ENCODE measurements at regions not wholly inside any gene's neighbourhood (a gene's known extent, or its start where the extent isn't known, plus 50 kb on each side); places are given as distances from the start of the nearest gene placed in this dataset.
"Not testable (repeated sequence)": the region's sequence is repeated elsewhere in the genome, so short reads cannot be mapped to it uniquely, and the experiment has no call there.

DNA sequence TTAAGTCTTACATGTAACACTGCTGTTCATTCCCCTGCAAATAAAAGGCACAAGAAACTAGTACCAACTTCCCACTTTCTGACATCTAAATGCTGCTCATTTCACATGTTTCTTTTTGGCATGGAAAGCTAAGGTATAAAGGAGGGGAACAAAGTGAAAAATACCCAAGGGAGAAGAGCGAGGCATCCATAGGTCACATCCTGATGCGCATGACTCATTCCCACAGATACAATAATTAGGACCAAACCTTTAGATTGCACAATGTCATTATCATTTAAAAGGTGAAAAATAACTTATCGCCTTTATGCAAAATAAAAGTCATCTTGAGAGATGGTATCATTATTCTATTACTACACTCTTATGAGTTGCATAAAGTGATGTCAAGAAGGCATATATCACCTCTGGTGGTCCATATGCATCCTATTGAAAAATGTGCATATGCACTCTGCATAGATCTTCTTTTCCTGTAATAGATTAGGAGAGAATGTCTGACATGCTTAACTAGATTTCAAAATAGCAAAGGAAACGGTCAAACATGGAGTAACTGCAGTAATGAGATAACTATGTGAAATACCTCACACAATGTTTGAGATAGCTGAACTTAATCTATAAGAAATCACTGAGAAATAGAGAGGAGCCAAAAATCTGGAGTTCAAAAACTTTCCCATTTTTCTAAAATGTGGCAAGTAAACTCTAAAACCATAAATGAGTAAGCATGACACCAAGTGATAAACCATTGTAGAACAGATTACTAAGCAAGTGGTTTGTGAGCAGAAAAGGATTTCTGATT is 382.5 kb upstream of the TMTC1 start:
- in situ Hi-C loops (cut with MboI; ENCODE audit: low sequenced_read_pairs) = no loop called here

- in situ Hi-C loops (cut with MboI; ENCODE audit: low sequenced_read_pairs) = no loop called here
Measured at GRCh38 chr12:30164382-30165318, 380.9 kb upstream of the TMTC1 start.

DNA sequence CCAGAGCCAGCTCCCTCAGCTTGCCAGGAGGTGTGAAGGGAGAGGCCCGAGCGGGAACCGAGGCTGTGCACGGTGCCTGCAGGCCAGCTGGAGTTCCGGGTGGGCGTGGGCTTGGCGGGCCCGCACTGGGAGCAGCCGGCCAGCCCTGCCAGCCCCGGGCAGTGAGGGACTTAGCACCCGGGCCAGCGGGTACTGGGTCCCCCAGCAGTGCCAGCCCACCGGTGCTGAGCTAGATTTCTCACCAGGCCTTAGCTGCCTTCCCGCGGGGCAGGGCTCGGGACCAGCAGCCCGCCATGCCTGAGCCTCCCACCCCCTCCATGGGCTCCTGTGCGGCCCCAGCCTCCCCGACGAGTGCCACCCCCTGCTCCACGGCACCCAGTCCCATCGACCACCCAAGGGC is 373.1 kb upstream of the TMTC1 start:
- in situ Hi-C loops (cut with MboI; ENCODE audit: low sequenced_read_pairs) = not testable (repeated sequence)

DNA sequence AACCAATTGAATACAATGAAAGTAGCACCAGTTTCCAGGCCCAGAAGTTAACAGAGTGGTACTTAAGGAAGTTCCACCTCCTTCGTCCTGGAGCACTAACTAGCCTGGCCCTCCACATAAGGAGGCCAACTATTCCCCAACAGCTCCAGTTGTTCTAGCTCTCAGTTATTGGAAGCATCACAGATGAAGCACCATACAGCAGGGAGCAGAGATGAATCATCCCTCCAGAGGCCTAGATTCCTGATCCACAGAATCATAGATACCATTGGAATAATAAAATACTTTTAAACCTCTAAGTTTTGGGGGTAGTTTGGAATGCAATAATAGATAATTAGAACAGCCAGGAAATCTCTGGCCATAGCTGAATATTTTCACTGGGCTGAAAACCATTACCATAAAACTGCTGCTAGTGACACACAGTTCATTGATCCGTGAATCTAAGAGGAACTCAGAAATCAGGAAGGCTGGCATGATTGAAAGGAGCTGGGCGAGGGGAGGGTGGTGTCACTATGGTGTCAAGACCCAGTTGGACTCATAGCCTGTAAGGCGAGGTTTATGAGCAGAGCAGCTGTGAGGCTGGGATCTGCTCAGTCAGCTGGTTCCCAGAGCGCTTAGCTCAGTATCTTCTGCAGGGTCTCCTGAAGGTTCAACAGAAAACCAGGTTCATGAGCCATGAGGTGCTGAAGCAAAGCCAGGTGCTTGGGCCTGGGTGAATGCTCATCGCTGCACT is 371.4 kb upstream of the TMTC1 start:
- in situ Hi-C loops (cut with MboI; ENCODE audit: low sequenced_read_pairs) = no loop called here

DNA sequence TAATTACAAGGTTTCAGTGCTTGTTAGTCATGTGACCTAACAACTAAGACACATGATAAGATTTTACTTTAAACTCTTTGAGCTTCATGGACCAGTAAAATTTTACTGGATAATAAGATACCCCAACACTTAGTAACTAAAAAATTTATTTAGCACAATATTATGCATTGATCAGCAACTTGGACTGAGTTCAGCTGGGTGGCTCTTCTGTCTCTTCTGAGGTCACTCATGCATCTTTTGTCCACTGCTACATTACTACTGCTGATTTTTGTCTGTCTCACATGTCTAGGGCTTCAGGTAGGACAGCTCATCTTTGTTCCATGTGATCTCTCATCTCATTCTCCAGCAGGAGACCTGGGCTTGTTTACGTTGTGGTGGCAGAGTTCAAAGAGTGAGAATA is 370.2 kb upstream of the TMTC1 start:
- in situ Hi-C loops (cut with MboI; ENCODE audit: low sequenced_read_pairs) = no loop called here

- in situ Hi-C loops (cut with MboI; ENCODE audit: low sequenced_read_pairs) = no loop called here
Measured at GRCh38 chr12:30152705-30153104, 369.0 kb upstream of the TMTC1 start.

DNA sequence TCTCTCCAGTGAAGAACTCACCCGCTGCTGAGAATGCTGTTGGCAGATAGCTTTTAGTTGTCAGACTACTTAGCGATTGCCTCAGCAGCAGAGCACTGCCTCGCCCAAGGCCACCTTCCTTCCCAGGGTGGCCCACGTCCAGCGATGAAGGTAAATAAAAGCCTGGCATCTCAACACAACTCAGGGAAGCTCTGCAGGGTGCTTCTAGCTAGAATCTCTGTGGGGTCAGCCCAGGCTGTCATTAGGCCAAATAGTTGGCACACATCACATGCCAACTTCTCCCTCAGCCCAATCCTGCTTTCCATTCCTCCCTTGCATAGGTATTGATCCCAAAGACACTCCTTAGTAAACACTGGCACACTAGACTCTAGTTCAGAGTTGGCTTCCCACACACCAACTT is 368.1 kb upstream of the TMTC1 start:
- in situ Hi-C loops (cut with MboI; ENCODE audit: low sequenced_read_pairs) = no loop called here

- in situ Hi-C loops (cut with MboI; ENCODE audit: low sequenced_read_pairs) = no loop called here
Measured at GRCh38 chr12:30146561-30146960, 362.8 kb upstream of the TMTC1 start.

GRCh38 chr12:30145684-30146032 is 361.9 kb upstream of the TMTC1 start:
- in situ Hi-C loops (cut with MboI; ENCODE audit: low sequenced_read_pairs) = no loop called here

- in situ Hi-C loops (cut with MboI; ENCODE audit: low sequenced_read_pairs) = no loop called here
Measured at GRCh38 chr12:30144777-30145683, 361.3 kb upstream of the TMTC1 start.

DNA sequence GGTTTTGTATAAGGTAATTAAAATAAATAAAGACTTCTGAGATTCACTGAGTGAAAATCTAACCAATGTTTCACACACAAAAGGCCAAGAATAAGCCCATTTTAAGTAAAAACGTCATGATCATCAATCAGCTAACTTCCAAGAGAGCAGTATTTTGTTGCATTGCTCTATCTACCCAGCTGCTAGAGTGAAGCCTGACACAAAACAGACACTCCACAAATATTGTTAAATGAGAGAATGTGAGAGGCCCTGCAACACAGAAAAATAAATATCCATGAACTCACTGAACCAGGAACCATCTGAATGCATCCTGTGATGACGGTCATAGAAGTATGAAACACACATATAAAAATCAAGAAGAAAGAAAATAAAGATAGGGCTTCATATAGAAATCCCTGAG is 358.6 kb upstream of the TMTC1 start:
- in situ Hi-C loops (cut with MboI; ENCODE audit: low sequenced_read_pairs) = no loop called here

DNA sequence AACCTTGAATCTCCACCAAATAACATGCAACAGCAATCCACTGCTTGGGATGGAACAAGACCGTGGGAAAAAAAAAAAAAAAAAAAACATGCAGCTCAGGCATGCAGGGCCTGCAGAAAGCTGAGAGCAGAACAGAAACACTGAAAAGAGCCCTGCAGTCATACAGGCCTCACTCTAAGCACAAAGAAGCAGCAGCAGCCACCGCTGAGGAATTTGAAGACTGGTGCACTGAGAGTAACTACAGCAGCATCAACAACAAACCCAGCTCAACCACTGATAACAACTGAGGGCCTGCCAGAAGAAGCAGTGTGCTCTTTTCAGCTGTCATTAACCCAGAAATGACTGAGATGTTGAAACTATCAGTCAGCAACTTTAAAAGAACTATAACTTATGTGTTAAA is 354.7 kb upstream of the TMTC1 start:
- in situ Hi-C loops (cut with MboI; ENCODE audit: low sequenced_read_pairs) = no loop called here

- in situ Hi-C loops (cut with MboI; ENCODE audit: low sequenced_read_pairs) = no loop called here
Measured at GRCh38 chr12:30136696-30137095, 353.0 kb upstream of the TMTC1 start.

- in situ Hi-C loops (cut with MboI; ENCODE audit: low sequenced_read_pairs) = no loop called here
Measured at GRCh38 chr12:30135776-30136175, 352.0 kb upstream of the TMTC1 start.

- in situ Hi-C loops (cut with MboI; ENCODE audit: low sequenced_read_pairs) = no loop called here
Measured at GRCh38 chr12:30134229-30134628, 350.5 kb upstream of the TMTC1 start.

- in situ Hi-C loops (cut with MboI; ENCODE audit: low sequenced_read_pairs) = no loop called here
Measured at GRCh38 chr12:30126944-30127343, 343.2 kb upstream of the TMTC1 start.

DNA sequence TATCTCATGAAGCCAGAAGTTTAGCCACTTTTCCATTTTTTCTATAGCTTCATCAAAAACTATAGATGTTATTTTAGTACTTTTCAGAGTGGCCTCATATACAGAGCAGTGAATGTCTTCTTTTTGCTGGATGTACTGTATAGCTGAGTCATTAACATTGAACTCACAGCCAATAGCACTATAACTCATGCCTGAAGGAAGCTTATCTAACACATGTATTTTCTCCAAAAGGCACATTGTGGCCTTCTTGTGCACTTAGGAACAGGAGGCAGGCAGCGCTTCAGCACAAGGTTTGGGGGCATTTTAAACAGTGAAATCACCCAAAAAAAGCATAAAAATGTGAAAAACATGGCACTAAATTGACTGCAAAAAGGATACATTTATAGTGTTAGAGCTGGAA is 336.8 kb upstream of the TMTC1 start:
- in situ Hi-C loops (cut with MboI; ENCODE audit: low sequenced_read_pairs) = no loop called here

DNA sequence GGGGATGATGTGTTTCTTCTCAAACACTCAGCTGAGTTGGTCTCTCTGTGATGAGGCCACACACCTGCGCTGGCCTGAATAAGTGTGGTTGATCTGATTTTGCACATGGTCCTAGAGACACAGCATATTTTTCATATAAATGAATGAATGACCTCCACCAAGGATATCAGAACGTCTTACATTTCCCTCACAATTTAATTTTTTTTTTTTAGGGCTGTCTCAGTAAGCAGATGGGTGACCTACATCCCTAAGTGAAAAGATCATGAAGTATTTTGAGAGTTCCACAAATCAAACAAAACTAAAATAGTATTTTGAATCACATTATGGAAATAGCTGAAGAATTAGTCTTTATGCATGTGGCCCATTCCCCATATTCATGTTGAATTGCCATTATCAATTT is 333.7 kb upstream of the TMTC1 start:
- in situ Hi-C loops (cut with MboI; ENCODE audit: low sequenced_read_pairs) = no loop called here

GRCh38 chr12:30111719-30112118 is 328.0 kb upstream of the TMTC1 start:
- in situ Hi-C loops (cut with MboI; ENCODE audit: low sequenced_read_pairs) = no loop called here

DNA sequence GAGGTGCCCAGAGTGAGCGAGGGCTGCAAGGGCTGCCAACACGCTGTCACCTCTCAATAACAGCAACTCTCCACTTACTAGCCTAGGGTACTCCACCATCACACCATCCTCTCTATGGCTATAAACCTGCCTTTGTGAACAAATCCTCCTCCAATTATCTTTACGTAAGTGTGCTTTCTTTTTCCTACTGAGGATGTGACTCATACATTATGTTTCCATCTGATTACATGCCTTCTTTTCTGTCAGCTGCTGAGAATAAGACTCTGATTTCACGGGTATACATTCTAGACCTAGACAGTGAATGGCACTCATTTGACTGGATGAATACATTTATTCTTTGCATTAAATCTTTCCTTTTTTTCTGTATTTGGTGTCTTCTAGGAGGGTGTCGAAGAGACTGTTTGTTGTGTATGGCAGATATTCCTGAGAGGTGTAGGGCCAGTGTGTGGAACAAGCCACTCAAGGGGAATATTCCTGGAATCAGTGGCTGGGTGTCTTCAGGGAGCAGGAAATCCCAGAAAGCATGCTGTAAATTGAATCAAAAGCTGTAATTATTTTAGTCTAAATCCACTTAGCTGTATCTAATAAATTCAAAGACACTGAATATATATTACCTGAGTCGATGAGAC is 327.3 kb upstream of the TMTC1 start:
- in situ Hi-C loops (cut with MboI; ENCODE audit: low sequenced_read_pairs) = no loop called here

All from HL-60/S4 (cell line).